ENCODE measurements at regions not wholly inside any gene's neighbourhood (a gene's known extent, or its start where the extent isn't known, plus 50 kb on each side); places are given as distances from the start of the nearest gene placed in this dataset.

GRCh38 chr16:5504064-5504781 lies 406.6 kb upstream of the EEF2KMT start:
- Histone ChIP-seq H3K9me1 (replicated peaks; ENCODE audit: control insufficient read depth, extremely low read depth, insufficient read depth, low read length) (no peaks in the 10 kb centered on the region), H3K9me3 (replicated peaks; ENCODE audit: control insufficient read depth, insufficient read depth, low read length) (peaks cover 8% of the 10 kb centered on the region), H3K79me2 (ENCODE audit: control insufficient read depth, insufficient read depth, low read length) (no peaks in the 10 kb centered on the region), H3K4me1 (ENCODE audit: control insufficient read depth, extremely low read depth, insufficient read depth, low read length) (no peaks in the 10 kb centered on the region), H3K36me3 (ENCODE audit: control insufficient read depth in 2 of 2, extremely low read depth in 1 of 2, insufficient read depth in 2 of 2, low read length in 2 of 2) (no peaks in the 10 kb centered on the region), H3K4me3 (replicated peaks in 1 of 3; ENCODE audit: insufficient read depth in 1 of 3, low read depth in 1 of 3, low read length in 3 of 3) (no peak overlapping the region), H3K27me3 (ENCODE audit: control insufficient read depth in 2 of 2, insufficient read depth in 2 of 2, low read length in 2 of 2) (no peaks in the 10 kb centered on the region), H3K4me2 (ENCODE audit: insufficient read depth, low read length) (no peak overlapping the region), H3K9ac (replicated peaks; ENCODE audit: extremely low read depth, insufficient read depth, low read length) (no peak overlapping the region), H3K27ac (ENCODE audit: insufficient read depth, low read depth, low read length) (no peak overlapping the region), H4K20me1 (replicated peaks; ENCODE audit: control insufficient read depth, extremely low read depth, insufficient read depth, low read length) (no peaks in the 10 kb centered on the region), H2AFZ (ENCODE audit: low read depth, low read length) (no peak overlapping the region)
- dilution Hi-C loops (cut with MboI; ENCODE audit: extremely low pct_ligation_motif_present, low sequenced_read_pairs) (no loop called here), intact Hi-C loops (cut with micrococcal nuclease) (no loop called here)
- ChIA-PET POLR2A (no interaction called here), CTCF (no interaction called here)
- no peak for DNase-seq (ENCODE audit: low read depth, low spot score)
- BruUV-seq (replicated peaks), result no TSS peak
- TF ChIP-seq MAX (IDR thresholded peaks at IDR 0.05; ENCODE audit: insufficient read depth, insufficient read length) (no peak), MYC (IDR thresholded peaks at IDR 0.05; ENCODE audit: low read depth, low read length) (no peak), FOS (IDR thresholded peaks at IDR 0.05; ENCODE audit: borderline replicate concordance, insufficient read depth, low read length) (no peak), GATA2 (IDR thresholded peaks at IDR 0.05; ENCODE audit: insufficient read depth, insufficient read length, low read depth, low read length) (no peak), POLR2A (IDR thresholded peaks at IDR 0.05; ENCODE audit: low read depth, low read length) (no peak), EZH2 (IDR thresholded peaks at IDR 0.05; ENCODE audit: borderline replicate concordance, low read depth, low read length, severe bottlenecking) (no peak), POLR2AphosphoS5 (IDR thresholded peaks at IDR 0.05; ENCODE audit: insufficient read depth, low read depth, low read length) (no peak), JUN (IDR thresholded peaks at IDR 0.05; ENCODE audit: borderline replicate concordance, insufficient read depth, insufficient read length, low read depth) (no peak), CTCF (IDR thresholded peaks at IDR 0.05; ENCODE audit: extremely low read depth in 1 of 2, insufficient read depth in 1 of 2, low read depth in 1 of 2, low read length in 2 of 2) (no peak)
- FAIRE-seq, result no peak
